ENCODE measurements at regions not wholly inside any gene's neighbourhood (a gene's known extent, or its start where the extent isn't known, plus 50 kb on each side); places are given as distances from the start of the nearest gene placed in this dataset.
"Not testable (repeated sequence)": the region's sequence is repeated elsewhere in the genome, so short reads cannot be mapped to it uniquely, and the experiment has no call there.

GRCh38 chr6:977226-977625 lies 284.3 kb upstream of the EXOC2 start:
- DNase-seq, result not testable (repeated sequence)

GRCh38 chr6:971981-972640 lies 279.2 kb upstream of the EXOC2 start:
- no peak for DNase-seq

GRCh38 chr6:968791-969190 lies 275.9 kb upstream of the EXOC2 start:
- DNase-seq, result no peak

- DNase-seq, result no peak
These were observed 274.8 kb upstream of the EXOC2 start for GRCh38 chr6:967701-968100.

DNA sequence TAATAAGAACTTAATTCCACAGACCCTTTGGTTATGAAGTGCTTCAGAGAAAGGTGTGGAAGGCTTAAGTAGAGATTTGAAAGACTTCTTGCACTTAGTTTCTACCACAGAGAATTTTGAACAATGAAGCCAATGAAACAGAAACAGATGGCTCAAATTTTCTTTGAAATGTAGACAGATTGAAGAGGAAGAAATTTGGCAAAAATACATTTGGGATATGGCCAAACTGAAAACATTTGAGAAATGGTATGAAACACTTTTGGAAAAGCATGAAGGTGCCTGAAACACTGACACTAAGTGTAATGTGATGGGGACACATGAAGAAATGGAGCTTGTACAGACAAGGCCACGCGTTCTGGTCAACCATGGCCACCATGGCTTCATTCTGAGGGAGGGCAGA lies 272.4 kb upstream of the EXOC2 start:
- DNase-seq, result no peak

DNA sequence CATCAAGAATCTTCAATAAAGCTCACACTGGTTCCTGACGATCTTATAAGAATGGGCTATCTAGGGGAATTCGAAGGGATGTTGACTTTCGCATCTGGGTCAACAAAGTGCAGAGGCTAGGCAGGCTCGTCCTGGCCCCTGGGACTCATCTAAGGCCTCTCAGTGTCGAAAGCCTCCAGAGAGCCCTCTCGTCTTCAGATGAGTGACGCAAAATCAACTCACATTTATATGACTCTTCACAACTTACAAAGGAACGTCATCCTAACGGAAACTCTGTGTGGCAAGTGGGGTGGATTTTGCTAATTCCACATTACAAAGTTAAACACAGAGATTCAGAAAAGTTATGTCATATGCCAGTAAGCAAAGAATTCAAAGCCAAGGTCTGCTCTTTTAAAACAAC lies 270.5 kb upstream of the EXOC2 start:
- DNase-seq, result no peak

- DNase-seq, result no peak
These were observed 268.5 kb upstream of the EXOC2 start for GRCh38 chr6:961407-961960.

DNA sequence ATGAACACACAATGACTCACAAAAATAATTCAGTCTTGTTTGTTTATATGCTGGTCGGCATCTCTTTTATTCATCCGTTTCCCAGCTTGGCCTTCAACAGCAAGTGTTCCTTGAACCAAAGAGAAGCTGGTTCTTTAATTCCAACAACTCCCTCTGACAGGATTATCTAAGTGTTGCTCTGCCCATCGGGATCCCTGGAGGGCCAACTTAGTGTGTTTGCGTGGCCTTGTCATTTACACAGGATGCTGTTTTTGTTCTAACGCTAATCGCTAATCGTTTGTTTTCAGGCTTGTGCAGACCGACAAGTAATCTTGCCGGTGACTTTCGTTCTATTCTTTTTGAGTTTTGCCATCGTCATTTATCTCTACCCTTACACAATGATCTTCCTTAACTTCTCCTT lies 267.4 kb upstream of the EXOC2 start:
- no peak for DNase-seq

- peak; percentile 76 for DNase-seq
These were observed 265.5 kb upstream of the EXOC2 start for GRCh38 chr6:958488-958887.

- no peak for DNase-seq
These were observed 258.7 kb upstream of the EXOC2 start for GRCh38 chr6:951399-952181.

- DNase-seq, result no peak
These were observed 254.4 kb upstream of the EXOC2 start for GRCh38 chr6:947235-947934.

GRCh38 chr6:946546-946945 lies 253.6 kb upstream of the EXOC2 start:
- DNase-seq, result peak; percentile 50

DNA sequence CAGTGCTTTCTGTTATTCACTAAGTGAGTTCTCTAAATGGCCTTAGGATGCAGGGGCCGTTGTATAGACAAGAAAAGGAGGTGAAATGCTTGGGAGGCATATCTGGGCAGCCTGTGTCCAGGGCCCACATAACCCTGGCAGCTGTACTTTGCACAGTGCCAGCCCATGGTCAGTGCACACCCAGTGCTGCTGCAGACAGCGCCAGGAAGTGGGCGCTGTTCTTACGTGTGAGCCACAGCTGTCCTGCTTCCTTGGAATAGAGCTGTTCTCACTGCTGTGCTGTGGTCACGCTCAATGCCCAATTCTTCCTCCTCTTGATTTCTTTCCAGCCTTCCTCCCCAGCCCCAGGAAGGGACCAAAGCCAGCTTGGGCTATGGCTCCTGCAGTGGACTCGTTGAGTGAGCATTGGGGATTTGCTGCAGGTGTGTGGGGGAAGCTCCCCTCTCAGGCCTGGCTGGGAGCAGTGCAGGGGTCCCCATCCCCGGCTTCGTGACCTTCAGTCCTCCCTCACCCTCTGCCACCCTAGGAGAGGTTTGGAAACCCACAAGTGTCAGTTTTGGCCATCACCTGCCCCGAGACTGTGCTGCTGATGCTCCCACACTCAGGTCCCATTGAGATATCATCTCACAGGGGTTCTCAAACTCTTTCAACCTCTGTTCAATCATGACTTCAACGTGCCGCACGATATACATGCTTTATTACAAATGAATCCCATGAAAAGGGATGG lies 246.8 kb upstream of the EXOC2 start:
- DNase-seq, result no peak

- no peak for DNase-seq
These were observed 246.0 kb upstream of the EXOC2 start for GRCh38 chr6:938916-939315.

DNA sequence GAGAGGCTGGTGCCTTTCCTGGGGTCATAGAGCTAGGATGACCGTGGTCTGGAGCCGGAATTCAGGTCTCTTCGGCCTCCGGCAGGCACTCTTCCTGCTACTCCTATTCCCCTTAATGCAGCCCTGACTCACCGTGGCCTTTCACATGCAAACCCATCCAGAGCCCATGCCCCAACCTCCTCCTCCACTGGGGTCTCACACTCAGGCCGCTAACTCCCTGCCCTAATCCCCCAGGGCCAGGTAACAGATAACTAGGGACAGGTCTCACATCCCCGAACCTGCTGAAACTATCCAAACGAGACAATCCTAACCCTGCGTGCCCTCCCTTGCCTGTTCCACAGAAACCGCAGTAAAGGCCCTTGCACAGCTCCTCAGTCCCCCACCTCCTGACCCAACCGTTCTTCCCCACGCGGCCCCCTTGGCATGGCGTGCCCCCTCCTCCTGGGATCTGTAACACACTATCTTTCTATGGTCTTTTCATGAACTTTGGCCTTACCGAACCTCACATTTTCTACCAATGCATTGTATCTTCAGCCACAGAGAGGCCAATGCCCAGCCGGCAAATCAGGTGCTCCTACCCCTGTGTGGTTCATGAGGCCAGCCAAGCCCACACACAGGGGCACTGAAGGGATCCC lies 245.4 kb upstream of the EXOC2 start:
- no peak for DNase-seq

- DNase-seq, result no peak
These were observed 242.6 kb upstream of the EXOC2 start for GRCh38 chr6:935582-935981.

GRCh38 chr6:934686-935085 lies 241.7 kb upstream of the EXOC2 start:
- DNase-seq, result no peak

- DNase-seq, result not testable (repeated sequence)
These were observed 239.0 kb upstream of the EXOC2 start for GRCh38 chr6:931919-932318.

GRCh38 chr6:927157-927556 lies 234.2 kb upstream of the EXOC2 start:
- DNase-seq, result no peak

DNA sequence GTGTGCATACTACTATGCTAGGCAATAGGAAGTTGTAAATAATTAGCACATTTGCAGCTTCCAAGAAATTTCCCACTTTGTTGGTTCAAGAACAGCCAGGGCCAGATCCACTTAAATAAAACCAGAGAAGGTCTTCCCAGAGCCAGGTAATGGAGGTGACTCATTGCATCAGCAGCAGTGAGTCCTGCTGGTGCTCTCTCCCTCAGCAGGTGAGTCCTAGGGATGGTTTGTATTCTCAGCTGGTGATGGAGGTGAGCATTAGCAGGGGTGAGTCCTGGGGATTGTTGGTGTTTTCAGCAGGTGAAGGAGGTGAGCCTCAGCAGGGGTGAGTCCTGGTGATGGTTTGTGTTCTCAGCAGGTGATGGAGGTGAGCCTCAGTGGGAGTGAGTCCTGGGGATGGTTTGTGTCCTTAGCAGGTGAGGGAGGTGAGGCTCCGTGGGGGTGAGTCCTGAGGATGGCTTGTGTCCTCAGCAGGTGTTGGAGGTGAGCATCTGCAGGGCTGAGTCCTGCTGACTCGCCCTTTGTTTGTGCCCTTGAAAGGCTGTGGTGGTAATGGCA lies 232.8 kb upstream of the EXOC2 start:
- no peak for DNase-seq

- DNase-seq, result no peak
These were observed 231.7 kb upstream of the EXOC2 start for GRCh38 chr6:924661-925060.

- DNase-seq, result no peak
These were observed 228.5 kb upstream of the EXOC2 start for GRCh38 chr6:921400-921799.

Measured in amniotic stem cell (primary cell).